K562 (cell line): ENCODE measurements at regions not wholly inside any gene's neighbourhood (a gene's known extent, or its start where the extent isn't known, plus 50 kb on each side); places are given as distances from the start of the nearest gene placed in this dataset.

ENCODE experiments used
- ATAC-seq: fragments of 200-7000 bp; cut with Tn5 transposase; 3 replicates; pipeline ENCODE4 v1.9.1; 2020; ENCODE audit warnings: moderate library complexity
- BruUV-seq: library from RNA; stranded (reverse); fragments of 400-500 nt; replicated peaks from 2 replicates; lab custom pipeline; 2021; lab: Mats Ljungman, UMichigan
- CTCF ChIA-PET: fragments of 300-600 bp; formaldehyde crosslinking; extraction: SDS; loops from one replicate; lab custom pipeline; 2021; ENCODE audit warnings: low intra/inter-chr PET ratio; lab: Yijun Ruan, JAX
- POLR2A ChIA-PET: fragments of 300-600, 350-650 bp; sonication (Branson Sonifier 250); formaldehyde crosslinking; extraction: SDS; loops from one replicate; lab custom pipeline; 2021; ENCODE audit warnings: antibody characterized with exemption, inconsistent platforms; lab: Yijun Ruan, JAX
- DNase-seq, 4 experiments: peaks; one replicate each; pipeline versions ENCODE4 v3.0.0 to v3.0.0-alpha.2; 2011 to 2018; ENCODE audit warnings: low spot score in 3 of 4, mixed read lengths in 3 of 4; ENCODE audit errors: extremely low read depth in 1 of 4
- FAIRE-seq: peaks from 2 replicates; lab custom pipeline; 2011; peaks lifted over from hg19 to GRCh38; lab: Jason Lieb, UNC
- H2AFZ ChIP-seq: 2 replicates; pipeline ENCODE4 v1.6.0; 2011; ENCODE audit warnings: low read depth, low read length, control low read depth, inconsistent platforms
- H3K27ac ChIP-seq: fragments of 200-600 bp; 3 replicates; pipeline ENCODE4 v1.8.0; 2011; ENCODE audit warnings: low read depth, mild to moderate bottlenecking, control low read depth, inconsistent platforms, low read length, moderate library complexity, mixed read lengths; ENCODE audit errors: extremely low read depth
- H3K27me3 ChIP-seq, 2 experiments: fragments of 300-600 bp in 1 of 2; 2 replicates in 1 of 2; 3 replicates in 1 of 2; pipeline versions ENCODE4 v1.6.0 to v1.8.0; 2011; ENCODE audit warnings: inconsistent platforms in 2 of 2, low read length in 2 of 2, mild to moderate bottlenecking in 1 of 2, mixed read lengths in 1 of 2, moderate library complexity in 1 of 2; ENCODE audit not compliant: control insufficient read depth in 2 of 2, insufficient read depth in 2 of 2
- H3K36me3 ChIP-seq: fragments of 300-600 bp; 3 replicates; pipeline ENCODE4 v1.8.0; 2011; ENCODE audit warnings: mild to moderate bottlenecking, low read length, inconsistent platforms; ENCODE audit not compliant: control insufficient read depth, insufficient read depth
- H3K4me1 ChIP-seq, 2 experiments: fragments of 200-600 bp in 1 of 2; replicated peaks in 1 of 2; 2 replicates in 1 of 2; 3 replicates in 1 of 2; pipeline versions ENCODE4 v1.5.1 to v1.8.0; 2011; ENCODE audit warnings: inconsistent platforms in 2 of 2, low read length in 2 of 2, mild to moderate bottlenecking in 1 of 2, mixed read lengths in 1 of 2, moderate library complexity in 1 of 2; ENCODE audit not compliant: control insufficient read depth in 2 of 2, insufficient read depth in 2 of 2
- H3K4me2 ChIP-seq: 2 replicates; pipeline ENCODE4 v1.6.1; 2011; ENCODE audit warnings: low read length, control low read depth, inconsistent platforms, mixed read lengths; ENCODE audit not compliant: insufficient read depth
- H3K4me3 ChIP-seq: fragments of 200-600 bp; sonication (generic), shearing (Covaris generic); 2 replicates; pipeline ENCODE4 v1.5.1; 2016; ENCODE audit warnings: control low read depth, inconsistent platforms
- H3K79me2 ChIP-seq: fragments of 200-600 bp; 3 replicates; pipeline ENCODE4 v1.8.0; 2011; ENCODE audit warnings: low read length, inconsistent platforms; ENCODE audit not compliant: control insufficient read depth, insufficient read depth
- H3K9ac ChIP-seq, 2 experiments: 2 replicates each; pipeline versions ENCODE4 v1.6.0 to v1.6.1; 2011; ENCODE audit warnings: low read depth in 2 of 2, low read length in 2 of 2, control low read depth in 1 of 2, inconsistent platforms in 1 of 2, mild to moderate bottlenecking in 1 of 2, mixed read lengths in 1 of 2; ENCODE audit not compliant: insufficient read depth in 1 of 2
- H3K9me1 ChIP-seq: one replicate; pipeline ENCODE4 v1.6.0; 2011; ENCODE audit warnings: inconsistent platforms, mild to moderate bottlenecking, low read length, moderate library complexity; ENCODE audit not compliant: control insufficient read depth, insufficient read depth
- H3K9me3 ChIP-seq: replicated peaks from 2 replicates; pipeline ENCODE4 v1.5.1; 2011; ENCODE audit warnings: low read depth, low read length, inconsistent platforms; ENCODE audit not compliant: control insufficient read depth, insufficient read depth
- H4K20me1 ChIP-seq: replicated peaks from 2 replicates; pipeline ENCODE4 v1.6.1; 2011; ENCODE audit warnings: low read length, inconsistent platforms, mixed read lengths; ENCODE audit not compliant: control insufficient read depth, insufficient read depth
- DIDO1 ChIP-seq: fragments of 450-650 bp; IDR thresholded peaks from 2 replicates; pipeline ENCODE4 v1.6.1; 2016; ENCODE audit warnings: low read depth, missing biosample characterization, missing genetic modification characterization
- HDAC2 ChIP-seq: fragments of 450-650 bp; IDR thresholded peaks from 2 replicates; pipeline ENCODE4 v1.6.1; 2016; ENCODE audit warnings: mild to moderate bottlenecking
- MTF1 ChIP-seq: fragments of 250-450 bp; sonication (Bioruptor Pico); IDR thresholded peaks from 2 replicates; pipeline ENCODE4 v1.9.0; 2021; ENCODE audit warnings: moderate library complexity, mild to moderate bottlenecking, inconsistent platforms, borderline replicate concordance
- MXI1 ChIP-seq: IDR thresholded peaks from 2 replicates; pipeline ENCODE4 v1.6.1; 2011; ENCODE audit warnings: low read depth, mild to moderate bottlenecking, improper control_type of control experiment, low read length
- NR2C1 ChIP-seq, 2 experiments: fragments of 450-650 bp; IDR thresholded peaks; 2 replicates each; pipeline ENCODE4 v1.6.1; 2017; ENCODE audit warnings: mild to moderate bottlenecking in 2 of 2, antibody characterized with exemption in 1 of 2, inconsistent platforms in 1 of 2, missing compliant biosample characterization in 1 of 2, missing genetic modification characterization in 1 of 2
- TEAD1 ChIP-seq, 2 experiments: fragments of 450-650 bp in 1 of 2; sonication (generic) in 1 of 2; formaldehyde crosslinking; IDR thresholded peaks; 2 replicates each; pipeline versions ENCODE4 v1.4.0 to v1.8.0; 2020 to 2022; ENCODE audit warnings: mild to moderate bottlenecking in 2 of 2, missing genetic modification reagents in 1 of 2
- TEAD2 ChIP-seq: fragments of 450-650 bp; IDR thresholded peaks from 2 replicates; pipeline ENCODE4 v1.6.1; 2016; ENCODE audit warnings: missing genetic modification characterization, control low read depth, missing compliant biosample characterization
- ZNF263 ChIP-seq: sonication (generic); formaldehyde crosslinking; IDR thresholded peaks from 2 replicates; pipeline ENCODE4 v1.8.0; 2022; ENCODE audit warnings: mild to moderate bottlenecking, missing genetic modification reagents, borderline replicate concordance
- WGBS: fragments of 100-300 bp; shearing (Covaris generic); methylation state at CpG from one replicate; pipeline ENCODE4 v1.1.6; 2016; ENCODE audit warnings: low coverage, mixed read lengths; ENCODE audit not compliant: insufficient coverage; ENCODE audit errors: missing lambda C conversion rate; 5-methylcytosine and 5-hydroxymethylcytosine counted together
- in situ Hi-C: fragments of 300-500 bp; cut with MboI; formaldehyde crosslinking; loops from 4 replicates; pipeline ENCODE4 v1.15.0; 2018; ENCODE audit warnings: inconsistent platforms, mixed read lengths
- intact Hi-C: fragments of 100-400 bp; cut with micrococcal nuclease; formaldehyde crosslinking; loops from 2 replicates; pipeline ENCODE4 v1.14.2; 2022
- TF ChIP-seq, protein P1 (sequence below): fragments of 450-650 bp; IDR thresholded peaks from 2 replicates; pipeline ENCODE4 v1.6.1; 2017; ENCODE audit warnings: antibody characterized with exemption
- TF ChIP-seq, protein P2 (sequence below): fragments of 200-800 bp; sonication (Bioruptor generic); IDR thresholded peaks from 2 replicates; pipeline ENCODE4 v1.6.1; 2017; ENCODE audit warnings: missing genetic modification characterization, missing compliant biosample characterization
- TF ChIP-seq, protein P3 (sequence below): IDR thresholded peaks from 3 replicates; pipeline ENCODE4 v1.6.1; 2011; ENCODE audit warnings: borderline replicate concordance, mild to moderate bottlenecking; ENCODE audit not compliant: insufficient read length, insufficient read depth
- TF ChIP-seq, protein P4 (sequence below): fragments of 450-650 bp; formaldehyde crosslinking; IDR thresholded peaks from 2 replicates; pipeline ENCODE4 v1.4.0; 2020; ENCODE audit warnings: mild to moderate bottlenecking, moderate library complexity
- TF ChIP-seq, protein P5 (sequence below): sonication (generic); formaldehyde crosslinking; IDR thresholded peaks from 2 replicates; pipeline ENCODE4 v1.8.0; 2022; ENCODE audit warnings: mild to moderate bottlenecking, missing genetic modification reagents

DNA sequence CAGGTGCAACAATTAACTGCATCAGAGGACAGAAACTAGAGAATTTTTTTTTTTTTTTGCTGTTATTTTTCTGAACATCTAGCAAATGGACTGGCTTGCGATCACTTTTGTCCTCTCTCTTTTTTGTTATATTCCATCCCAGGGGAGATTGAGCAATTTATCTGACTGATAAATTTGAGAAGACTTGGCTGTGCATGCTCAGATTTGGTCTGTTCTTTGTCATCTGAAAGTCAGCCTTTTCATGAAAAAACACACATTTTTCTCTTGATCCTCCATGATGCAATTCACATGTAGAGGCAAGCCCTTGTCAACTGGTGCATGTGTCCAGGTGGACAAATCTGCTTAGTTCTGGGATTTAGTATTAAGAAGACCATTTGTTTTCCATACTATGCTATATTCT lies 309.3 kb downstream of the LRRC3B start (continued):
- TF ChIP-seq, protein P1, sequence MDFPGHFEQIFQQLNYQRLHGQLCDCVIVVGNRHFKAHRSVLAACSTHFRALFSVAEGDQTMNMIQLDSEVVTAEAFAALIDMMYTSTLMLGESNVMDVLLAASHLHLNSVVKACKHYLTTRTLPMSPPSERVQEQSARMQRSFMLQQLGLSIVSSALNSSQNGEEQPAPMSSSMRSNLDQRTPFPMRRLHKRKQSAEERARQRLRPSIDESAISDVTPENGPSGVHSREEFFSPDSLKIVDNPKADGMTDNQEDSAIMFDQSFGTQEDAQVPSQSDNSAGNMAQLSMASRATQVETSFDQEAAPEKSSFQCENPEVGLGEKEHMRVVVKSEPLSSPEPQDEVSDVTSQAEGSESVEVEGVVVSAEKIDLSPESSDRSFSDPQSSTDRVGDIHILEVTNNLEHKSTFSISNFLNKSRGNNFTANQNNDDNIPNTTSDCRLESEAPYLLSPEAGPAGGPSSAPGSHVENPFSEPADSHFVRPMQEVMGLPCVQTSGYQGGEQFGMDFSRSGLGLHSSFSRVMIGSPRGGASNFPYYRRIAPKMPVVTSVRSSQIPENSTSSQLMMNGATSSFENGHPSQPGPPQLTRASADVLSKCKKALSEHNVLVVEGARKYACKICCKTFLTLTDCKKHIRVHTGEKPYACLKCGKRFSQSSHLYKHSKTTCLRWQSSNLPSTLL: no peak
- TF ChIP-seq HDAC2: no peak

DNA sequence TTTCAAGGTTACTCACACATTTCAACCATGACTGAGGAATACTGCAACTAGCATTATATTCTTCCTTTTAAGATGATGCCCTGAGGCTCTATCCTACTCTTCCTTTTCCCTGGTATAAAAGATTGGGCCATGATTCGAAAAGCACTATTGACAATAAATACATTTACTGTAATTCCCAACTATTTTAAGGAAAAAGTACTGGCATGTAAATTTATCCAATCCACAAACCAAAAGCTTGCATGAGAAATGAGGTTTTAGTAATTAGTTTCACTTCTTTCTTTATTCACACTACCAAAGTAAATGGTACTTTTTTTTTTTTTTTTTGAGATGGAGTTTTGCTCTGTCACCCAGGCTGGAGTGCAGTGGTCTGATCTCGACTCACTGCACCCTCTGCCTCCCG lies 310.2 kb downstream of the LRRC3B start:
- Histone ChIP-seq H3K4me3 (no peak overlapping the region), H3K36me3 (no peaks in the 10 kb centered on the region), H4K20me1 (no peaks in the 10 kb centered on the region), H3K4me2 (no peak overlapping the region), H3K27ac (no peak overlapping the region), H3K4me1 (no peaks in the 10 kb centered on the region), H2AFZ (no peak overlapping the region), H3K79me2 (no peaks in the 10 kb centered on the region), H3K27me3 (no peaks in the 10 kb centered on the region), H3K9ac (no peak overlapping the region), H3K9me1 (no peaks in the 10 kb centered on the region), H3K9me3 (no peaks in the 10 kb centered on the region)
- WGBS: 0% methylated on average over 3 of the region's 3 CpGs
- FAIRE-seq (no peak), ATAC-seq (no peak), DNase-seq (no peak)
- in situ Hi-C loops (no loop called here), intact Hi-C loops (no loop called here)
- CTCF ChIA-PET: no interaction called here
- no TSS peak for BruUV-seq
- POLR2A ChIA-PET: no interaction called here
- TF ChIP-seq ZNF263 (CRISPR knock-in tag) (no peak), MTF1 (CRISPR knock-in tag) (no peak), MXI1 (no peak), TEAD2 (tag) (no peak), TEAD1 (CRISPR knock-in tag; IDR thresholded peaks at IDR 0.05) (no peak), NR2C1 (IDR thresholded peaks at IDR 0.05) (no peak), NR2C1 (tag; IDR thresholded peaks at IDR 0.05) (no peak), DIDO1 (tag) (no peak)
- TF ChIP-seq, protein P2, sequence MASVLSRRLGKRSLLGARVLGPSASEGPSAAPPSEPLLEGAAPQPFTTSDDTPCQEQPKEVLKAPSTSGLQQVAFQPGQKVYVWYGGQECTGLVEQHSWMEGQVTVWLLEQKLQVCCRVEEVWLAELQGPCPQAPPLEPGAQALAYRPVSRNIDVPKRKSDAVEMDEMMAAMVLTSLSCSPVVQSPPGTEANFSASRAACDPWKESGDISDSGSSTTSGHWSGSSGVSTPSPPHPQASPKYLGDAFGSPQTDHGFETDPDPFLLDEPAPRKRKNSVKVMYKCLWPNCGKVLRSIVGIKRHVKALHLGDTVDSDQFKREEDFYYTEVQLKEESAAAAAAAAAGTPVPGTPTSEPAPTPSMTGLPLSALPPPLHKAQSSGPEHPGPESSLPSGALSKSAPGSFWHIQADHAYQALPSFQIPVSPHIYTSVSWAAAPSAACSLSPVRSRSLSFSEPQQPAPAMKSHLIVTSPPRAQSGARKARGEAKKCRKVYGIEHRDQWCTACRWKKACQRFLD (CRISPR knock-in tag): no peak
- TF ChIP-seq, protein P3, sequence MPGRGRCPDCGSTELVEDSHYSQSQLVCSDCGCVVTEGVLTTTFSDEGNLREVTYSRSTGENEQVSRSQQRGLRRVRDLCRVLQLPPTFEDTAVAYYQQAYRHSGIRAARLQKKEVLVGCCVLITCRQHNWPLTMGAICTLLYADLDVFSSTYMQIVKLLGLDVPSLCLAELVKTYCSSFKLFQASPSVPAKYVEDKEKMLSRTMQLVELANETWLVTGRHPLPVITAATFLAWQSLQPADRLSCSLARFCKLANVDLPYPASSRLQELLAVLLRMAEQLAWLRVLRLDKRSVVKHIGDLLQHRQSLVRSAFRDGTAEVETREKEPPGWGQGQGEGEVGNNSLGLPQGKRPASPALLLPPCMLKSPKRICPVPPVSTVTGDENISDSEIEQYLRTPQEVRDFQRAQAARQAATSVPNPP: no peak
- TF ChIP-seq, protein P4, sequence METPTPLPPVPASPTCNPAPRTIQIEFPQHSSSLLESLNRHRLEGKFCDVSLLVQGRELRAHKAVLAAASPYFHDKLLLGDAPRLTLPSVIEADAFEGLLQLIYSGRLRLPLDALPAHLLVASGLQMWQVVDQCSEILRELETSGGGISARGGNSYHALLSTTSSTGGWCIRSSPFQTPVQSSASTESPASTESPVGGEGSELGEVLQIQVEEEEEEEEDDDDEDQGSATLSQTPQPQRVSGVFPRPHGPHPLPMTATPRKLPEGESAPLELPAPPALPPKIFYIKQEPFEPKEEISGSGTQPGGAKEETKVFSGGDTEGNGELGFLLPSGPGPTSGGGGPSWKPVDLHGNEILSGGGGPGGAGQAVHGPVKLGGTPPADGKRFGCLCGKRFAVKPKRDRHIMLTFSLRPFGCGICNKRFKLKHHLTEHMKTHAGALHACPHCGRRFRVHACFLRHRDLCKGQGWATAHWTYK (CRISPR knock-in tag): no peak
- TF ChIP-seq, protein P5, sequence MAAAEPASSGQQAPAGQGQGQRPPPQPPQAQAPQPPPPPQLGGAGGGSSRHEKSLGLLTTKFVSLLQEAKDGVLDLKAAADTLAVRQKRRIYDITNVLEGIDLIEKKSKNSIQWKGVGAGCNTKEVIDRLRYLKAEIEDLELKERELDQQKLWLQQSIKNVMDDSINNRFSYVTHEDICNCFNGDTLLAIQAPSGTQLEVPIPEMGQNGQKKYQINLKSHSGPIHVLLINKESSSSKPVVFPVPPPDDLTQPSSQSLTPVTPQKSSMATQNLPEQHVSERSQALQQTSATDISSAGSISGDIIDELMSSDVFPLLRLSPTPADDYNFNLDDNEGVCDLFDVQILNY (CRISPR knock-in tag): no peak
